ENCODE measurements at regions not wholly inside any gene's neighbourhood (a gene's known extent, or its start where the extent isn't known, plus 50 kb on each side); places are given as distances from the start of the nearest gene placed in this dataset.

DNA sequence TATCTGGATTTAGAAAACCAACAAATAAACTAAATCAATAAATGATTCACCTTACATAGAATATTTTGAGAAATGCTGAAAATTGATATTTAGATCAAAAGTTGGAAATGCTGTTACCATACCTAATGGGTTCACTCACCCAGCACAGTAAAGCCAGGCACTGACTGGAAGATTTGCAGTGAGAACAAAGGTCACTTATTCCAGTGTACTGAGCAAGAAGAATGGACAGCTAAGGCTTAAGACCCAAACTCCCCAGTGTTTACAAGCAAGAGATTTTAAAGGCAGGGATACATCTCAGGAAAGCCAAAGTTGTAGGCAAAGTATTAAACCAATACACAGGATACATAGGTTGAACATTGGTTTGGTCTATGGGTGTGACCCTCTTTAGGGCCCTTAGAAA lies 523.9 kb upstream of the PCDH9 start:
- Histone ChIP-seq H3K27me3 (no peaks in the 10 kb centered on the region), H3K4me3 (no peak overlapping the region), H3K9me3 (peaks cover 0 to 3% (median 0%) of the 10 kb centered on the region in 11 donors), H3K4me1 (no peaks in the 10 kb centered on the region), H3K27ac (no peak overlapping the region), H3K36me3 (no peaks in the 10 kb centered on the region)
- TF ChIP-seq, protein P1, sequence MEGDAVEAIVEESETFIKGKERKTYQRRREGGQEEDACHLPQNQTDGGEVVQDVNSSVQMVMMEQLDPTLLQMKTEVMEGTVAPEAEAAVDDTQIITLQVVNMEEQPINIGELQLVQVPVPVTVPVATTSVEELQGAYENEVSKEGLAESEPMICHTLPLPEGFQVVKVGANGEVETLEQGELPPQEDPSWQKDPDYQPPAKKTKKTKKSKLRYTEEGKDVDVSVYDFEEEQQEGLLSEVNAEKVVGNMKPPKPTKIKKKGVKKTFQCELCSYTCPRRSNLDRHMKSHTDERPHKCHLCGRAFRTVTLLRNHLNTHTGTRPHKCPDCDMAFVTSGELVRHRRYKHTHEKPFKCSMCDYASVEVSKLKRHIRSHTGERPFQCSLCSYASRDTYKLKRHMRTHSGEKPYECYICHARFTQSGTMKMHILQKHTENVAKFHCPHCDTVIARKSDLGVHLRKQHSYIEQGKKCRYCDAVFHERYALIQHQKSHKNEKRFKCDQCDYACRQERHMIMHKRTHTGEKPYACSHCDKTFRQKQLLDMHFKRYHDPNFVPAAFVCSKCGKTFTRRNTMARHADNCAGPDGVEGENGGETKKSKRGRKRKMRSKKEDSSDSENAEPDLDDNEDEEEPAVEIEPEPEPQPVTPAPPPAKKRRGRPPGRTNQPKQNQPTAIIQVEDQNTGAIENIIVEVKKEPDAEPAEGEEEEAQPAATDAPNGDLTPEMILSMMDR (IDR thresholded peaks at IDR 0.05), result no peak
- intact Hi-C loops (cut with DNase I), result no loop called here
- DNase-seq (no peak), ATAC-seq (no peak)

DNA sequence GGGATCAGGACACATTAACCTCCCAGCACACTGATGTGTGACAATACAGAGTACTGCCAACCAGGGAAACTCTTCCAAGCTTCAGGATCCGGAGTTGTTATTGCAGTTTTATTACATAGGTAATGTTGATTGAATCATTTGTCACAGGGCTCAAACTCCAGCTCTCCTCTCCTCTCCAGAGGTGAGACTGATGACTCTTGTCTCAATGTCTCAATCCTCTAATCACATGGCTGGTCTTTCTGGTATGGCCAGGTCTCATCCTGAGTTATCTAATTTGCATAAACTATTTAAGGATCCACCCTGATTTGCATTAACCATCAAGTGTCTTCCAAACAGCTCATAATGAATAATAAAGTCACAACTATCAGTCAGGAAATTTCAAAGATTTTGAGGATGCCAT lies 522.6 kb upstream of the PCDH9 start:
- DNase-seq (no peak), ATAC-seq (no peak)
- Histone ChIP-seq H3K9me3 (peaks cover 0 to 4% (median 0%) of the 10 kb centered on the region in 11 donors), H3K27ac (no peak overlapping the region), H3K4me1 (no peaks in the 10 kb centered on the region), H3K27me3 (no peaks in the 10 kb centered on the region), H3K4me3 (no peak overlapping the region), H3K36me3 (no peaks in the 10 kb centered on the region)
- WGBS, 2 donors, result 79 to 80% methylated on average over 1 of the region's 1 CpG
- TF ChIP-seq, protein P1 (IDR thresholded peaks at IDR 0.05), result no peak
- intact Hi-C loops (cut with DNase I), result no loop called here

DNA sequence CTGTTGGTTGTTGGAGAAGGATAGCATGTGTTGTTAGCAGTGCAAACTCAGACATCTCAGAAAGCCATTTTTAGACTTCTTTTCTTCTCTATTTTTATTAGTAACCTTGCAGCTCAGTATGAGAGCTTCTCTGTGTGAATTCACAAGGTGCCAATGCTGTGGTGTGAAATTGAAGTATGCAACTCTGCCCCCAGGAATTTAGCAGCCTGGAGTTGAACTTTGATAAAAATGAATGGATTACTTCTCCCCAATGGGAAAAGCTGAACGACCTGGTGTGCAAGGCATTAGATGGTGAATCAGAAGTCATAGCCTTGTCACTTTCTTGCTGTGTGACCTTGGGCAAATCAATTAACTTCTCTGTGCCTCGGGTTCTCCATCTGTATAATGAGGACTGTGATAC lies 512.3 kb upstream of the PCDH9 start:
- Histone ChIP-seq H3K27ac (no peak overlapping the region), H3K9me3 (no peaks in the 10 kb centered on the region), H3K4me3 (no peak overlapping the region), H3K36me3 (no peaks in the 10 kb centered on the region), H3K4me1 (no peaks in the 10 kb centered on the region), H3K27me3 (no peaks in the 10 kb centered on the region)
- no peak for DNase-seq
- TF ChIP-seq, protein P1 (IDR thresholded peaks at IDR 0.05), result no peak
- ATAC-seq, result no peak
- intact Hi-C loops (cut with DNase I), result no loop called here
- 26 to 32% methylated on average over 2 of the region's 2 CpGs for WGBS, 2 donors

GRCh38 chr13:67740871-67741535 lies 510.9 kb upstream of the PCDH9 start:
- H3K9me3 ChIP-seq, result no peaks in the 10 kb centered on the region
- 41 to 42% methylated on average over 4 of the region's 4 CpGs for WGBS, 2 donors

More at GRCh38 chr13:67740871-67741535, 510.9 kb upstream of the PCDH9 start:
- TF ChIP-seq, protein P1 (IDR thresholded peaks at IDR 0.05), result no peak
- H3K4me1 ChIP-seq, result no peaks in the 10 kb centered on the region
- no peaks in the 10 kb centered on the region for H3K36me3 ChIP-seq
- H3K4me3 ChIP-seq, result no peak overlapping the region
- intact Hi-C loops (cut with DNase I), result no loop called here
- ATAC-seq (no peak), DNase-seq (no peak)
- no peak overlapping the region for H3K27ac ChIP-seq
- no peaks in the 10 kb centered on the region for H3K27me3 ChIP-seq

All from heart right ventricle (tissue), 16 donors.